ENCODE measurements at regions not wholly inside any gene's neighbourhood (a gene's known extent, or its start where the extent isn't known, plus 50 kb on each side); places are given as distances from the start of the nearest gene placed in this dataset.

- ChIA-PET POLR2A (no interaction called here), CTCF (interaction anchor here (0.6 to 1.4 kb wide), 3 partner anchors 13 to 987 kb away, joined by 3 to 5 read pairs (median 3); no protein-coding TSS in a partner anchor)
- DNase-seq (ENCODE audit: unreplicated experiment), result no peak
- Mint-ChIP-seq H3K27me3 (ENCODE audit: insufficient read depth, unreplicated experiment) (no peaks in the 10 kb centered on the region), H3K27ac (ENCODE audit: low read depth, unreplicated experiment) (no peak overlapping the region), H3K4me3 (ENCODE audit: unreplicated experiment) (no peak overlapping the region), H3K9me3 (ENCODE audit: unreplicated experiment) (no peaks in the 10 kb centered on the region), H3K36me3 (ENCODE audit: insufficient read depth, unreplicated experiment) (no peaks in the 10 kb centered on the region), H3K4me1 (ENCODE audit: insufficient read depth, unreplicated experiment) (peaks cover 14% of the 10 kb centered on the region)
- no TSS peak for BruUV-seq (replicated peaks)
- intact Hi-C loops (cut with micrococcal nuclease), result no loop called here
- no peak for TF ChIP-seq CTCF (IDR thresholded peaks at IDR 0.05; ENCODE audit: unreplicated experiment)
These were observed 1229.8 kb upstream of the WWC1 start for GRCh38 chr5:167061695-167062094.

GRCh38 chr5:167063116-167063515 lies 1228.3 kb upstream of the WWC1 start:
- H3K27ac Mint-ChIP-seq (ENCODE audit: low read depth, unreplicated experiment), result no peak overlapping the region
- no peak overlapping the region for H3K4me3 Mint-ChIP-seq (ENCODE audit: unreplicated experiment)
- no peak for DNase-seq (ENCODE audit: unreplicated experiment)
- H3K27me3 Mint-ChIP-seq (ENCODE audit: insufficient read depth, unreplicated experiment), result no peaks in the 10 kb centered on the region
- TF ChIP-seq CTCF (IDR thresholded peaks at IDR 0.05; ENCODE audit: unreplicated experiment), result no peak
- POLR2A ChIA-PET, result no interaction called here
- H3K4me1 Mint-ChIP-seq (ENCODE audit: insufficient read depth, unreplicated experiment), result no peaks in the 10 kb centered on the region
- CTCF ChIA-PET, result interaction anchor here (1.1 kb wide), 1 partner anchor 13 kb away, joined by 3 read pairs; no protein-coding TSS in a partner anchor
- no peaks in the 10 kb centered on the region for H3K9me3 Mint-ChIP-seq (ENCODE audit: unreplicated experiment)
- intact Hi-C loops (cut with micrococcal nuclease), result no loop called here
- no peaks in the 10 kb centered on the region for H3K36me3 Mint-ChIP-seq (ENCODE audit: insufficient read depth, unreplicated experiment)
- BruUV-seq (replicated peaks), result no TSS peak

GRCh38 chr5:167063788-167064187 lies 1227.7 kb upstream of the WWC1 start:
- no peaks in the 10 kb centered on the region for H3K36me3 Mint-ChIP-seq (ENCODE audit: insufficient read depth, unreplicated experiment)
- intact Hi-C loops (cut with micrococcal nuclease), result no loop called here
- H3K4me1 Mint-ChIP-seq (ENCODE audit: insufficient read depth, unreplicated experiment), result no peaks in the 10 kb centered on the region
- H3K27me3 Mint-ChIP-seq (ENCODE audit: insufficient read depth, unreplicated experiment), result no peaks in the 10 kb centered on the region
- BruUV-seq (replicated peaks), result no TSS peak
- DNase-seq (ENCODE audit: unreplicated experiment), result no peak
- no peaks in the 10 kb centered on the region for H3K9me3 Mint-ChIP-seq (ENCODE audit: unreplicated experiment)
- no peak overlapping the region for H3K27ac Mint-ChIP-seq (ENCODE audit: low read depth, unreplicated experiment)
- no peak overlapping the region for H3K4me3 Mint-ChIP-seq (ENCODE audit: unreplicated experiment)
- ChIA-PET POLR2A (no interaction called here), CTCF (interaction anchor here (1.1 kb wide), 1 partner anchor 13 kb away, joined by 3 read pairs; no protein-coding TSS in a partner anchor)
- TF ChIP-seq CTCF (IDR thresholded peaks at IDR 0.05; ENCODE audit: unreplicated experiment), result no peak

GRCh38 chr5:167064198-167064776 lies 1227.2 kb upstream of the WWC1 start:
- TF ChIP-seq CTCF (IDR thresholded peaks at IDR 0.05; ENCODE audit: unreplicated experiment), result no peak
- Mint-ChIP-seq H3K27ac (ENCODE audit: low read depth, unreplicated experiment) (no peak overlapping the region), H3K4me1 (ENCODE audit: insufficient read depth, unreplicated experiment) (no peaks in the 10 kb centered on the region), H3K9me3 (ENCODE audit: unreplicated experiment) (no peaks in the 10 kb centered on the region), H3K27me3 (ENCODE audit: insufficient read depth, unreplicated experiment) (no peaks in the 10 kb centered on the region), H3K36me3 (ENCODE audit: insufficient read depth, unreplicated experiment) (no peaks in the 10 kb centered on the region), H3K4me3 (ENCODE audit: unreplicated experiment) (no peak overlapping the region)
- POLR2A ChIA-PET, result no interaction called here
- intact Hi-C loops (cut with micrococcal nuclease), result no loop called here
- CTCF ChIA-PET, result no interaction called here
- no peak for DNase-seq (ENCODE audit: unreplicated experiment)
- no TSS peak for BruUV-seq (replicated peaks)

Measured in MCF 10A (cell line).